Colonic mucosa (tissue), 4 donors: ENCODE measurements at regions not wholly inside any gene's neighbourhood (a gene's known extent, or its start where the extent isn't known, plus 50 kb on each side); places are given as distances from the start of the nearest gene placed in this dataset.

Experiments
- DNase-seq: peaks from one replicate; pipeline ENCODE4 v3.0.0-alpha.2; 2020
- H3K27ac ChIP-seq: fragments of 200-600 bp; one replicate; pipeline ENCODE4 v1.8.0; 2021
- H3K27me3 ChIP-seq: fragments of 200-600 bp; one replicate; pipeline ENCODE4 v1.8.0; 2021
- H3K36me3 ChIP-seq: fragments of 200-600 bp; one replicate; pipeline ENCODE4 v1.8.0; 2021
- H3K4me1 ChIP-seq: fragments of 200-600 bp; one replicate; pipeline ENCODE4 v1.8.0; 2021; ENCODE audit warnings: mild to moderate bottlenecking
- H3K4me3 ChIP-seq: fragments of 200-600 bp; one replicate; pipeline ENCODE4 v1.8.0; 2021
- H3K9ac ChIP-seq, 2 donors: one replicate each; pipeline ENCODE4 v1.7.0; 2013; ENCODE audit warnings: control low read depth in 2 of 2, low read depth in 2 of 2, low read length in 2 of 2
- H3K9me3 ChIP-seq: fragments of 200-600 bp; one replicate; pipeline ENCODE4 v1.8.0; 2021
- intact Hi-C: fragments of 100-400 bp; cut with DNase I; formaldehyde crosslinking; loops from one replicate; pipeline ENCODE4 v1.14.1; 2022
- TF ChIP-seq, protein P1 (sequence below): fragments of 200-600 bp; IDR thresholded peaks from one replicate; pipeline ENCODE4 v1.8.0; 2022; ENCODE audit warnings: antibody characterized with exemption, mild to moderate bottlenecking
- donor health status: healthy.
- donor health status: DM: no; HTN: no; CAD: no.
- donor health status: DM: no; HTN: no; CAD: no.

GRCh38 chr18:24561369-24561965, 101.0 kb downstream of the HRH4 start:
- Histone ChIP-seq H3K4me3 (no peak overlapping the region), H3K27me3 (no peaks in the 10 kb centered on the region), H3K36me3 (no peaks in the 10 kb centered on the region), H3K9me3 (no peaks in the 10 kb centered on the region), H3K27ac (no peak overlapping the region), H3K9ac (no peak overlapping the region), H3K4me1 (no peaks in the 10 kb centered on the region)
- no peak for DNase-seq
- intact Hi-C loops, result no loop called here
- TF ChIP-seq, protein P1, sequence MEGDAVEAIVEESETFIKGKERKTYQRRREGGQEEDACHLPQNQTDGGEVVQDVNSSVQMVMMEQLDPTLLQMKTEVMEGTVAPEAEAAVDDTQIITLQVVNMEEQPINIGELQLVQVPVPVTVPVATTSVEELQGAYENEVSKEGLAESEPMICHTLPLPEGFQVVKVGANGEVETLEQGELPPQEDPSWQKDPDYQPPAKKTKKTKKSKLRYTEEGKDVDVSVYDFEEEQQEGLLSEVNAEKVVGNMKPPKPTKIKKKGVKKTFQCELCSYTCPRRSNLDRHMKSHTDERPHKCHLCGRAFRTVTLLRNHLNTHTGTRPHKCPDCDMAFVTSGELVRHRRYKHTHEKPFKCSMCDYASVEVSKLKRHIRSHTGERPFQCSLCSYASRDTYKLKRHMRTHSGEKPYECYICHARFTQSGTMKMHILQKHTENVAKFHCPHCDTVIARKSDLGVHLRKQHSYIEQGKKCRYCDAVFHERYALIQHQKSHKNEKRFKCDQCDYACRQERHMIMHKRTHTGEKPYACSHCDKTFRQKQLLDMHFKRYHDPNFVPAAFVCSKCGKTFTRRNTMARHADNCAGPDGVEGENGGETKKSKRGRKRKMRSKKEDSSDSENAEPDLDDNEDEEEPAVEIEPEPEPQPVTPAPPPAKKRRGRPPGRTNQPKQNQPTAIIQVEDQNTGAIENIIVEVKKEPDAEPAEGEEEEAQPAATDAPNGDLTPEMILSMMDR, result no peak

DNA sequence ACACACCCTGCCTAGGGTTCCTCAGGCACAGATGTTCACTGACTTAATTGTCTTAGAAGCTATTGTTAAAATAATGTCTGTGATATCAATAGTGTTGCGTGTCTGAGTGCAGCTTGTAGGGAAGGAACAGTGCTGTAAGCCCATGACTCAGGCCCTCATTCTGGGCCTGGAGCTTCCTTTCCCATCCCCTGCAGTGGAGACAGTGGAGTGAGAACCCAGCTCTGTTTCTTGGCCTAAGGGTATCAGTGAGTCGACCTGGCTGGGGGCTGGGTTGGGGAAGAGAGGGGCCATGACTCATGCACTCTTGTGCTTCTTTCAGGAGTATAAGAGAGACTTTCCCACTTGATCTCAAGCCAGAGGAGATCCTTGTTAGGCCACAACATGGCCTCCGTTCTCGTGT, 106.8 kb downstream of the HRH4 start:
- Histone ChIP-seq H3K27me3 (no peaks in the 10 kb centered on the region), H3K36me3 (no peaks in the 10 kb centered on the region), H3K27ac (no peak overlapping the region), H3K9me3 (no peaks in the 10 kb centered on the region), H3K4me1 (no peaks in the 10 kb centered on the region), H3K4me3 (no peak overlapping the region), H3K9ac (no peak overlapping the region)
- intact Hi-C loops, result no loop called here
- DNase-seq, result no peak
- TF ChIP-seq, protein P1, result no peak

GRCh38 chr18:24570716-24571115, 110.3 kb downstream of the HRH4 start:
- no peak for DNase-seq
- no peaks in the 10 kb centered on the region for H3K9me3 ChIP-seq
- intact Hi-C loops, result no loop called here
- H3K4me3 ChIP-seq, result no peak overlapping the region
- no peak overlapping the region for H3K27ac ChIP-seq
- TF ChIP-seq, protein P1, result no peak
- H3K36me3 ChIP-seq, result no peaks in the 10 kb centered on the region
- no peaks in the 10 kb centered on the region for H3K4me1 ChIP-seq
- H3K9ac ChIP-seq, result no peak overlapping the region
- no peaks in the 10 kb centered on the region for H3K27me3 ChIP-seq

DNA sequence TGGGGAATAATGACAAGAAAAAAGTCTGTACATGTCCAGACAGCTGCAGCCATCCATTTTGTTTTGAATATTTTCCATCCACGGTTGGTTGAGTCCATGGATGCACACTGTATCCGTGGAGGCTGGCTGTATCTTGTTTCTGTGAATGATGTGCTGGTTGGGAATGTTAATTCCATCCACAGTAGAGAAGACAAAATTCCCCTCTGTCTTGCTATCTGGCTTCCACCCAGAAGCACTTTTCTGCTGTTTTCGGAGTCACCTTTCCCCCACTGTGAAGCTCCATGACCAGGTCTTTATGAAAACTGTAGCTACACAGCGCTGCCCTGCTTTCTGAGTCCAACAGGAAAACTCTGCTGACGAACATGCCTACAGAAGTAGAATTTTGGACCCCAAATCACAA, 122.3 kb downstream of the HRH4 start:
- TF ChIP-seq, protein P1, result no peak
- intact Hi-C loops, result no loop called here
- Histone ChIP-seq H3K9me3 (no peaks in the 10 kb centered on the region), H3K4me3 (no peak overlapping the region), H3K36me3 (no peaks in the 10 kb centered on the region), H3K4me1 (no peaks in the 10 kb centered on the region), H3K27ac (no peak overlapping the region), H3K27me3 (no peaks in the 10 kb centered on the region), H3K9ac (no peak overlapping the region)
- no peak for DNase-seq

GRCh38 chr18:24584205-24584604, 123.8 kb downstream of the HRH4 start:
- no peak for DNase-seq
- H3K9ac ChIP-seq, result no peak overlapping the region
- no peak overlapping the region for H3K27ac ChIP-seq
- intact Hi-C loops, result no loop called here
- no peaks in the 10 kb centered on the region for H3K36me3 ChIP-seq
- no peaks in the 10 kb centered on the region for H3K27me3 ChIP-seq
- no peaks in the 10 kb centered on the region for H3K4me1 ChIP-seq
- no peaks in the 10 kb centered on the region for H3K9me3 ChIP-seq
- TF ChIP-seq, protein P1, result no peak
- H3K4me3 ChIP-seq, result no peak overlapping the region
